Heart right ventricle (tissue), 16 donors: ENCODE measurements at regions not wholly inside any gene's neighbourhood (a gene's known extent, or its start where the extent isn't known, plus 50 kb on each side); places are given as distances from the start of the nearest gene placed in this dataset.
A peak's percentile ranks its signal among the peaks of the same experiment; 100 is the strongest.

ENCODE experiments used
- ATAC-seq, 8 donors: fragments of 200-7000 bp; cut with Tn5 transposase; one replicate each; pipeline ENCODE4 v1.9.1; 2020; ENCODE audit warnings: mild to moderate bottlenecking in 8 of 8, moderate library complexity in 8 of 8, moderate number of reproducible peaks in 1 of 8
- DNase-seq, 2 donors: peaks; one replicate each; pipeline ENCODE4 v3.0.0-alpha.2; 2020
- H3K27ac ChIP-seq, 10 donors: fragments of 200-600 bp; sonication (generic) in 2 of 10; one replicate each; pipeline versions ENCODE4 v1.5.0 to v1.8.0; 2020 to 2022; ENCODE audit warnings: mild to moderate bottlenecking in 3 of 10
- H3K27me3 ChIP-seq, 7 donors: fragments of 200-600 bp; one replicate each; pipeline ENCODE4 v1.8.0; 2021 to 2022; ENCODE audit warnings: mild to moderate bottlenecking in 2 of 7
- H3K36me3 ChIP-seq, 9 donors: fragments of 200-600 bp; sonication (generic) in 1 of 9; one replicate each; pipeline versions ENCODE4 v1.5.0 to v1.8.0; 2020 to 2022; ENCODE audit warnings: mild to moderate bottlenecking in 2 of 9
- H3K4me1 ChIP-seq, 9 donors: fragments of 200-600 bp; sonication (generic) in 1 of 9; one replicate each; pipeline versions ENCODE4 v1.5.0 to v1.8.0; 2020 to 2022; ENCODE audit warnings: mild to moderate bottlenecking in 4 of 9
- H3K4me3 ChIP-seq, 10 donors: fragments of 200-600 bp; sonication (generic) in 2 of 10; one replicate each; pipeline versions ENCODE4 v1.5.0 to v1.8.0; 2020 to 2022; ENCODE audit warnings: mild to moderate bottlenecking in 7 of 10, moderate library complexity in 2 of 10
- H3K9me3 ChIP-seq, 11 donors: fragments of 200-600 bp in 10 of 11; sonication (generic) in 2 of 11; one replicate each; pipeline versions ENCODE4 v1.5.0 to v1.8.0; 2013 to 2022; ENCODE audit warnings: mild to moderate bottlenecking in 2 of 11, control low read depth in 1 of 11, moderate library complexity in 1 of 11
- CTCF ChIP-seq, 9 donors: fragments of 200-600 bp; sonication (generic) in 2 of 9; IDR thresholded peaks; one replicate each; pipeline versions ENCODE4 v1.5.0 to v1.8.0; 2021 to 2022; ENCODE audit warnings: antibody characterized with exemption in 9 of 9, mild to moderate bottlenecking in 5 of 9, moderate library complexity in 1 of 9
- WGBS, 2 donors: extraction: QIAGEN DNeasy Blood & Tissue Kit; methylation state at CpG; one replicate each; pipeline ENCODE4 v1.1.7; 2013; ENCODE audit warnings: inconsistent platforms in 1 of 2; 5-methylcytosine and 5-hydroxymethylcytosine counted together
- intact Hi-C, 10 donors: fragments of 100-400 bp; cut with DNase I; formaldehyde crosslinking; loops; one replicate each; pipeline versions ENCODE4 v1.11.1 to v1.14.2; 2022
- donor health status: Arrhythmogenic right ventricular cardiomyopathy.
- donor health status: ischemic (EF 13 %, LVEDD 7.1; RV severe dilation, severe dysfunction).
- donor health status: healthy with polysubstance abuse.
- donor health status: DM: no; HTN: yes; CAD: no.
- donor health status: DM: no; HTN: no; CAD: no.
- donor health status: ischemic (EF 25% LVEDD 6.9; RV normal size, moderate dysfunction).
- donor health status: ischemic (EF 25% LVEDD 5.7; RV mildly dilated, moderate dysfunction).
- donor health status: healthy.
- donor health status: DM: yes; HTN: yes; CAD: no.
- donor health status: Ischemic cardiomyopathy.
- donor health status: ischemic (EF 35%, LVEDD 5.7; RV mildly dilated, moderate dysfunction).
- donor health status: nonischemic (EF 11% LVEDD 7.7; RV severe dilation, severe dysfunction).
- donor health status: DM: yes; HTN: yes; CAD: no.
- donor health status: PGD.
- donor health status: ischemic (EF 29% LVEDD 5.4; RV normal size, mild dysfunction).
- donor health status: nonischemic (EF 23%, LVEDD 6.1; RV moderate dilation, normal function).

- H3K4me1 ChIP-seq, result peaks cover 0 to 19% (median 0%) of the 10 kb centered on the region in 9 donors
- no peak for TF ChIP-seq CTCF (IDR thresholded peaks at IDR 0.05)
- no peak for DNase-seq
- H3K9me3 ChIP-seq, result no peaks in the 10 kb centered on the region
- H3K27me3 ChIP-seq, result no peaks in the 10 kb centered on the region
- H3K36me3 ChIP-seq, result no peaks in the 10 kb centered on the region
- intact Hi-C loops, result no loop called here
- no peak for ATAC-seq
- H3K4me3 ChIP-seq, result no peak overlapping the region
- no peak overlapping the region for H3K27ac ChIP-seq
- WGBS, 2 donors, result 74 to 77% methylated on average over 4 of the region's 4 CpGs
Observed at GRCh38 chr15:95594496-95594895, 736.0 kb upstream of the NR2F2 start.

- DNase-seq (no peak), ATAC-seq (no peak)
- intact Hi-C loops, result no loop called here
- TF ChIP-seq CTCF (IDR thresholded peaks at IDR 0.05), result no peak
- Histone ChIP-seq H3K4me3 (no peak overlapping the region), H3K27ac (no peak overlapping the region), H3K4me1 (peaks cover 0 to 19% (median 0%) of the 10 kb centered on the region in 9 donors), H3K9me3 (peaks cover 0 to 5% (median 0%) of the 10 kb centered on the region in 11 donors), H3K27me3 (no peaks in the 10 kb centered on the region), H3K36me3 (no peaks in the 10 kb centered on the region)
Observed at GRCh38 chr15:95595759-95596158, 734.7 kb upstream of the NR2F2 start.

GRCh38 chr15:95596496-95596895 lies 734.0 kb upstream of the NR2F2 start:
- Histone ChIP-seq H3K36me3 (no peaks in the 10 kb centered on the region), H3K9me3 (peaks cover 0 to 9% (median 0%) of the 10 kb centered on the region in 11 donors), H3K27me3 (no peaks in the 10 kb centered on the region), H3K4me3 (no peak overlapping the region), H3K27ac (no peak overlapping the region), H3K4me1 (peaks cover 0 to 19% (median 0%) of the 10 kb centered on the region in 9 donors)
- WGBS, 2 donors, result 71 to 78% methylated on average over 6 of the region's 6 CpGs
- peak in 1 of 8 donors; percentile 41 for ATAC-seq
- intact Hi-C loops, result no loop called here
- no peak for TF ChIP-seq CTCF (IDR thresholded peaks at IDR 0.05)
- no peak for DNase-seq

DNA sequence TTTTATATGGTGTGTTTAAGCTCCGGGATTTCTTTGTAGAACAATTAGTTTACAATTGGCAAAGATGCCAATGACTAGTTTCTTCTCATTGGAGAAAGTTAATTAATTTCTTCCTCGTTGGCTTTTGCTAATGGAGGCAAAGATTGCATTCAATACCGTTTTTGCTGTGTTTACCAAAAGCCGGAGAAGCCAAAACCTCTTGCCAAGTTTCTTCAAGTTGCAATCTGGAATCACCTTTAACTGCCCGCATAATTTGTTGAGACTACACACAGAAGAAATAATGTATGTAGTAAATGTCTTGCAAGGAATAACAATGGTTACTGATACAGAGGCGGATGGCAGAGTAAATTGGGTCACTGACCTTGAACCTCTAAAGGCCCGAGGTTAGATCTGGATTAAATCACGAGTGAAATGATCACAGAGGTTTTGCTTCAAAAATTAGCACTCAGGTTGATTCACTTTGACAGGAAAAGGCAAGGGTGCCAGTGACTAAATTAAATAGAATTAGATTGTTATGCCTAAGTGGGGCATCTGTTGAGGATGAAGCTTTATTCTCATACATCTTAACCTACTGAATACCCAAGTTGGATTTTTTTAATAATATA lies 732.1 kb upstream of the NR2F2 start:
- peaks cover 0 to 22% (median under 1%) of the 10 kb centered on the region in 9 donors for H3K4me1 ChIP-seq
- no peak for TF ChIP-seq CTCF (IDR thresholded peaks at IDR 0.05)
- no peaks in the 10 kb centered on the region for H3K36me3 ChIP-seq
- H3K27me3 ChIP-seq, result no peaks in the 10 kb centered on the region
- H3K27ac ChIP-seq, result no peak overlapping the region
- H3K9me3 ChIP-seq, result peaks cover 0 to 9% (median 0%) of the 10 kb centered on the region in 11 donors
- WGBS, 2 donors, result 72 to 85% methylated on average over 8 of the region's 8 CpGs
- intact Hi-C loops, result no loop called here
- DNase-seq, result no peak
- no peak overlapping the region for H3K4me3 ChIP-seq
- no peak for ATAC-seq
